ENCODE measurements at regions not wholly inside any gene's neighbourhood (a gene's known extent, or its start where the extent isn't known, plus 50 kb on each side); places are given as distances from the start of the nearest gene placed in this dataset.

- no peaks in the 10 kb centered on the region for H3K9me3 Mint-ChIP-seq (ENCODE audit: insufficient read depth)
- no peak for DNase-seq
- POLR2A ChIA-PET = no interaction called here
Measured at GRCh38 chrX:34218063-34218462, 85.9 kb upstream of the FAM47A start.

GRCh38 chrX:34197946-34198345 lies 65.8 kb upstream of the FAM47A start:
- DNase-seq (no peak), ATAC-seq (no peak)
- H3K36me3 Mint-ChIP-seq (ENCODE audit: low read depth) = no peaks in the 10 kb centered on the region
- ChIA-PET POLR2A (no interaction called here), CTCF (no interaction called here)
- H3K4me3 Mint-ChIP-seq = no peak overlapping the region
- no peaks in the 10 kb centered on the region for H3K27me3 Mint-ChIP-seq (ENCODE audit: low read depth)
- no peak overlapping the region for H3K27ac Mint-ChIP-seq
- no peaks in the 10 kb centered on the region for H3K4me1 Mint-ChIP-seq (ENCODE audit: low read depth)
- H3K9me3 Mint-ChIP-seq (ENCODE audit: insufficient read depth) = no peaks in the 10 kb centered on the region

More at GRCh38 chrX:34218063-34218462, 85.9 kb upstream of the FAM47A start:
- Mint-ChIP-seq H3K36me3 (ENCODE audit: low read depth) (no peaks in the 10 kb centered on the region), H3K27ac (no peak overlapping the region), H3K27me3 (ENCODE audit: low read depth) (no peaks in the 10 kb centered on the region), H3K4me1 (ENCODE audit: low read depth) (no peaks in the 10 kb centered on the region), H3K4me3 (no peak overlapping the region)
- CTCF ChIA-PET = no interaction called here
- ATAC-seq = no peak

Data from activated CD8-positive, alpha-beta T cell treated with anti-CD3 and anti-CD28 coated beads, Interleukin-2, amount 10 ng/mL, durations not matched to agents 7 days and 5 days (primary cell).